Spleen (tissue), 11 donors: ENCODE measurements at regions not wholly inside any gene's neighbourhood (a gene's known extent, or its start where the extent isn't known, plus 50 kb on each side); places are given as distances from the start of the nearest gene placed in this dataset.
"Not testable (repeated sequence)": the region's sequence is repeated elsewhere in the genome, so short reads cannot be mapped to it uniquely, and the experiment has no call there.

Source experiments
- DNase-seq: peaks from one replicate; pipeline ENCODE4 v3.0.0-alpha.2; 2020
- H3K27ac ChIP-seq, 8 donors: fragments of 200-600 bp; sonication (generic) in 7 of 8; 1 replicate in 4 of 8; 2 replicates in 4 of 8; pipeline versions ENCODE4 v1.5.0 to v1.8.0; 2016 to 2021; ENCODE audit warnings: inconsistent platforms in 4 of 8, mild to moderate bottlenecking in 4 of 8, moderate library complexity in 1 of 8
- H3K27me3 ChIP-seq, 7 donors: fragments of 200-600 bp; sonication (generic) in 6 of 7; replicated peaks in 1 of 7; 1 replicate in 4 of 7; 2 replicates in 3 of 7; pipeline versions ENCODE4 v1.5.0 to v1.8.0; 2016 to 2021; ENCODE audit warnings: inconsistent platforms in 3 of 7, mild to moderate bottlenecking in 1 of 7
- H3K36me3 ChIP-seq, 6 donors: fragments of 200-600 bp; sonication (generic) in 5 of 6; 1 replicate in 4 of 6; 2 replicates in 2 of 6; pipeline versions ENCODE4 v1.5.0 to v1.8.0; 2016 to 2021; ENCODE audit warnings: inconsistent platforms in 2 of 6
- H3K4me1 ChIP-seq, 6 donors: fragments of 200-600 bp; sonication (generic) in 5 of 6; 1 replicate in 3 of 6; 2 replicates in 3 of 6; pipeline versions ENCODE4 v1.5.0 to v1.8.0; 2016 to 2021; ENCODE audit warnings: inconsistent platforms in 3 of 6
- H3K4me3 ChIP-seq, 8 donors: fragments of 200-600 bp; sonication (generic) in 7 of 8; 1 replicate in 4 of 8; 2 replicates in 4 of 8; pipeline versions ENCODE4 v1.5.0 to v1.8.0; 2016 to 2021; ENCODE audit warnings: inconsistent platforms in 4 of 8, mild to moderate bottlenecking in 4 of 8, moderate library complexity in 2 of 8
- H3K9me3 ChIP-seq, 8 donors: fragments of 200-600 bp; sonication (generic) in 7 of 8; 1 replicate in 4 of 8; 2 replicates in 4 of 8; pipeline versions ENCODE4 v1.5.0 to v1.8.0; 2016 to 2021; ENCODE audit warnings: inconsistent platforms in 4 of 8
- POLR2A ChIP-seq, 3 donors: fragments of 450-650 bp; IDR thresholded peaks; one replicate each; pipeline ENCODE4 v1.5.1; 2017; ENCODE audit warnings: antibody characterized with exemption in 3 of 3, mild to moderate bottlenecking in 1 of 3
- POLR2AphosphoS5 ChIP-seq, 3 donors: sonication (generic); formaldehyde crosslinking; IDR thresholded peaks; one replicate each; pipeline ENCODE4 v1.5.1; 2017; ENCODE audit warnings: antibody characterized with exemption in 3 of 3
- WGBS, 5 donors: extraction: QIAGEN DNeasy Blood & Tissue Kit in 3 of 5; methylation state at CpG; one replicate each; pipeline versions ENCODE4 v1.1.5 to v1.1.7; 2013 to 2018; 5-methylcytosine and 5-hydroxymethylcytosine counted together
- intact Hi-C: fragments of 100-400 bp; cut with DNase I; formaldehyde crosslinking; loops from one replicate; pipeline ENCODE4 v1.15.0; 2023; ENCODE audit warnings: low total_unique reads
- TF ChIP-seq, protein P1 (sequence below), 11 experiments: fragments of 200-600 bp in 7 of 11; fragments of 450-650 bp in 4 of 11; sonication (generic) in 4 of 11; IDR thresholded peaks in 8 of 11; conservative IDR thresholded peaks in 3 of 11; 1 replicate in 7 of 11; 2 replicates in 4 of 11; pipeline versions ENCODE4 v1.4.0 to v1.8.0; 2016 to 2021; ENCODE audit warnings: antibody characterized with exemption in 11 of 11, inconsistent platforms in 4 of 11, mild to moderate bottlenecking in 1 of 11
- donor health status: healthy with polysubstance abuse.
- donor health status: DM: no; HTN: no; CAD: no; lungs with moderate emphysema.
- donor health status: DM: no; HTN: no; CAD: no.
- donor health status: Bipolar disorder and iron deficiency.
- donor health status: healthy.
- donor health status: DM: no; HTN: no; CAD: no.
- donor health status: DM: yes; HTN: yes; CAD: no.

DNA sequence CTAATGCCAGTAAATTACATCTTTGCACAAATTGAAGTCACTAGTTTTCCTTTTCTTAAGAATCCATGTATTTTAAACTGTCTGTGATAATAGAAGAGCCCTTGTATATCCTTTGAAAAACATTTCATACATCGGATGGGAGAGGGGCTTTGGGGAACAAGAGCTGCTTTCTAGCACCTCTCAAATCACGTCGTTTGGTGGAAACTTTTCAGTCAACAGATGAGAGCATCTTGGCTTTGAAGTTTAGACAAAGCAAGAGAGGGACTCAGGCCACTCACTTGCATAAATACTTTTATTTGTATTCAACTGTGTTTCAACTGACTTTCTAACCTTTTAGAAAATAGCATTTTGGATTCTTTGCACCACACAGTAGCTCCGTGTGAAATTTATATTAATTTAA, 502.3 kb upstream of the IMPG1 start:
- no peak for DNase-seq
- Histone ChIP-seq H3K9me3 (no peaks in the 10 kb centered on the region), H3K4me3 (no peak overlapping the region), H3K36me3 (no peaks in the 10 kb centered on the region), H3K4me1 (no peaks in the 10 kb centered on the region), H3K27me3 (no peaks in the 10 kb centered on the region), H3K27ac (no peak overlapping the region)
- TF ChIP-seq POLR2A (IDR thresholded peaks at IDR 0.05) (no peak), POLR2AphosphoS5 (IDR thresholded peaks at IDR 0.05) (no peak)
- TF ChIP-seq, protein P1, sequence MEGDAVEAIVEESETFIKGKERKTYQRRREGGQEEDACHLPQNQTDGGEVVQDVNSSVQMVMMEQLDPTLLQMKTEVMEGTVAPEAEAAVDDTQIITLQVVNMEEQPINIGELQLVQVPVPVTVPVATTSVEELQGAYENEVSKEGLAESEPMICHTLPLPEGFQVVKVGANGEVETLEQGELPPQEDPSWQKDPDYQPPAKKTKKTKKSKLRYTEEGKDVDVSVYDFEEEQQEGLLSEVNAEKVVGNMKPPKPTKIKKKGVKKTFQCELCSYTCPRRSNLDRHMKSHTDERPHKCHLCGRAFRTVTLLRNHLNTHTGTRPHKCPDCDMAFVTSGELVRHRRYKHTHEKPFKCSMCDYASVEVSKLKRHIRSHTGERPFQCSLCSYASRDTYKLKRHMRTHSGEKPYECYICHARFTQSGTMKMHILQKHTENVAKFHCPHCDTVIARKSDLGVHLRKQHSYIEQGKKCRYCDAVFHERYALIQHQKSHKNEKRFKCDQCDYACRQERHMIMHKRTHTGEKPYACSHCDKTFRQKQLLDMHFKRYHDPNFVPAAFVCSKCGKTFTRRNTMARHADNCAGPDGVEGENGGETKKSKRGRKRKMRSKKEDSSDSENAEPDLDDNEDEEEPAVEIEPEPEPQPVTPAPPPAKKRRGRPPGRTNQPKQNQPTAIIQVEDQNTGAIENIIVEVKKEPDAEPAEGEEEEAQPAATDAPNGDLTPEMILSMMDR (IDR thresholded peaks at IDR 0.05 in 8 of 11, conservative IDR thresholded peaks at IDR 0.05 in 3 of 11), result no peak
- 26 to 35% (median 30%) methylated on average over 4 of the region's 4 CpGs for WGBS, 5 donors
- intact Hi-C loops, result no loop called here

DNA sequence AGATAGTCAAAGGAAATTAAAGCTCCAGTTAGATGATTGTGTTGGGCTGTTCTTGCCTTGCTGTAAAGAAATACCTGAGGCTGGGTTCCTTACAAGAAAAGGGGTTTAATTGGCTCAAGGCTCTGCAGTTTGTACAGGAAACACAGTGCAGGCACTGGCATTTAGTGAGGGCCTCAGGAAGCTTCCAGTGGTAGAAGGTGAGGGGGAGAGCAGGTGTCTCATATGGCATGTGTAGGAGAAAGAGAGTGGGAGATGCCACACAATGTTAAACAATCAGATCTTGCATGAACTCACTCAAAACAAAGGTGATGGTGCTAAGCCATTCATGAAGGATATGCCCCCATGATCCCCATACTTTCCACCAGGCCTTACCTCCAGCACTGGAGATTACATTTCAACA, 493.5 kb upstream of the IMPG1 start:
- no peaks in the 10 kb centered on the region for H3K27me3 ChIP-seq
- TF ChIP-seq POLR2A (IDR thresholded peaks at IDR 0.05), result no peak
- TF ChIP-seq, protein P1 (IDR thresholded peaks at IDR 0.05 in 8 of 11, conservative IDR thresholded peaks at IDR 0.05 in 3 of 11), result no peak
- H3K27ac ChIP-seq, result no peak overlapping the region
- H3K4me3 ChIP-seq, result no peak overlapping the region
- no peak for DNase-seq
- no peaks in the 10 kb centered on the region for H3K4me1 ChIP-seq
- H3K9me3 ChIP-seq, result peaks cover 0 to 31% (median 12%) of the 10 kb centered on the region in 8 donors
- intact Hi-C loops, result no loop called here
- H3K36me3 ChIP-seq, result no peaks in the 10 kb centered on the region

DNA sequence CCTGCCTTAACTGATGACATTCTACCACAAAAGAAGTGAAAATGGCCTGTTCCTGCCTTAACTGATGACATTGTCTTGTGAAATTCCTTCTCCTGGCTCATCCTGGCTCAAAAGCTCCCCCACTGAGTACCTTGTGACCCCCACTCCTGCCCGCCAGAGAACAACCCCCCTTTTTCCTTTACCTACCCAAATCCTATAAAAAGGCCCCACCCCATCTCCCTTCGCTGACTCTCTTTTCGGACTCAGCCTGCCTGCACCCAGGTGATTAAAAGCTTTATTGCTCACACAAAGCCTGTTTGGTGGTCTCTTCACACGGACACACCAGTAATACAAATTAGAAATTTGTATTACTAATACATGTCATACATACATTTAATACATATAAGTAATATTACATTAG, 489.9 kb upstream of the IMPG1 start:
- 63 to 75% (median 67%) methylated on average over 4 of the region's 4 CpGs for WGBS, 5 donors
- H3K4me1 ChIP-seq, DNase-seq, H3K27me3 ChIP-seq, intact Hi-C loops, H3K36me3 ChIP-seq, H3K27ac ChIP-seq, H3K4me3 ChIP-seq: not testable (repeated sequence)
- H3K9me3 ChIP-seq, result peaks cover 0 to 17% (median 0%) of the 10 kb centered on the region in 8 donors

DNA sequence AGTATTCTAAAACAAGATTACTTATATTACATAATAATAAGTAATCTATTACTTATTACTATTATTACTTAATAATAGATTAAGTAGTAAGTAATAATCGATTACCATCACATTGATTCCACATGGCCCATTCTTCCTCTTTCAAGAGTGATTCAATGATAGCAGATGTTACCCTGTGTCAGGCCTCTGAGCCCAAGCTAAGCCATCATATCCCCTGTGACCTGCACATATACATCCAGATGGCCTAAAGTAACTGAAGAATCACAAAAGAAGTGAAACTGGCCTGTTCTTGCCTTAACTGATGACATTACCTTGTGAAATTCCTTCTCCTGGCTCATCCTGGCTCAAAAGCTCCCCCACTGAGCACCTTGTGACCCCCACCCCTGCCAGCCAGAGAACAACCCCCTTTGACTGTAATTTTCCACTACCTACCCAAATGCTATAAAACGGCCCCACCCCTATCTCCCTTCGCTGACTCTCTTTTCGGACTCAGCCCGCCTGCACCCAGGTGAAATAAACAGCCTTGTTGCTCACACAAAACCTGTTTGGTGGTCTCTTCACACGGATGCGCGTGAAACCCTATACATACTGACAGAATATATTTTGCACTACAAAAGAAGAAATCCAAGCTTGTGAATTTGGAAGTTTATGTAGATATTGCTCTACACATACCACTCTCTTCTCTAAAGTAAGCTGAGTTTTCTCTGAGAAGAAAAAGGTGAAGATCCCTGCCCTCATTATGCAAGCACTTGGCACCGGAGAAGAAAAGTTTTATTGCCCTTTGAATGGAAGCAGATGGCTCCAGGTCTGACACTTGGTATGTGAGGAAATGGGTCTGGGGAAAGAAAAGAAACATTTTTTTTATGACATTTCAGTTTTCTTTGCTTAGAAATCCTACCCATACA, 488.6 kb upstream of the IMPG1 start:
- H3K4me1 ChIP-seq, H3K36me3 ChIP-seq, H3K27ac ChIP-seq, H3K9me3 ChIP-seq, H3K4me3 ChIP-seq, DNase-seq, H3K27me3 ChIP-seq, intact Hi-C loops: not testable (repeated sequence)
- WGBS, 5 donors, result 50 to 63% (median 54%) methylated on average over 9 of the region's 9 CpGs

DNA sequence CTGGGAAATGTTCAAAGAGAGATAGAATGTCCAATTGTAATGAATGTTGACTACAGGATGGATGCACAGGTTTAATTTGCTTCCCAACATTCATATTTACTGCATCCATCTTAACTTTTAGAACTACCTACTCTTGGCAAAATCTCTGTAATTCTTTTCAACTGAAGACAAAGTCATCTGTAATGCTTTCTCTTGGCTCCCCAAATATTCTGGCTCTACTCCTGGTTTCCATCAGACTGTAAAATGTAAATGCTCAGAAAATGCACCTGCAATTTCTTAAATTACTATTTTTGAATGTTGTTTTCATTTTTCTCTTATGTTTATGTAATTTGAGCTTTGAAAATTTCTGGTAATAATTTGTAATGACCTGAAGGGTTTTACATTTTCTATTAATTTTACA, 480.8 kb upstream of the IMPG1 start:
- H3K27ac ChIP-seq, result no peak overlapping the region
- DNase-seq, result no peak
- intact Hi-C loops, result no loop called here
- H3K27me3 ChIP-seq, result no peaks in the 10 kb centered on the region
- H3K36me3 ChIP-seq, result no peaks in the 10 kb centered on the region
- TF ChIP-seq, protein P1 (IDR thresholded peaks at IDR 0.05 in 8 of 11, conservative IDR thresholded peaks at IDR 0.05 in 3 of 11), result no peak
- no peak for TF ChIP-seq POLR2A (IDR thresholded peaks at IDR 0.05)
- no peak for TF ChIP-seq POLR2AphosphoS5 (IDR thresholded peaks at IDR 0.05)
- no peaks in the 10 kb centered on the region for H3K9me3 ChIP-seq
- no peaks in the 10 kb centered on the region for H3K4me1 ChIP-seq
- no peak overlapping the region for H3K4me3 ChIP-seq
